Neural cell (in vitro differentiated cells): ENCODE measurements at regions not wholly inside any gene's neighbourhood (a gene's known extent, or its start where the extent isn't known, plus 50 kb on each side); places are given as distances from the start of the nearest gene placed in this dataset.

Experiments
- H2AFZ ChIP-seq: fragments of 200-600, 300-800 bp; sonication (generic), shearing (Covaris generic); 2 replicates; pipeline ENCODE4 v1.6.0; 2014; ENCODE audit warnings: low read depth, mild to moderate bottlenecking, antibody characterized with exemption, low read length, moderate library complexity
- H3F3A ChIP-seq: fragments of 200-600 bp; shearing (Covaris generic); 2 replicates; pipeline ENCODE4 v1.6.1; 2016; ENCODE audit warnings: mild to moderate bottlenecking, moderate library complexity, mixed read lengths, antibody characterized with exemption, low read length; ENCODE audit not compliant: insufficient read depth, poor library complexity, severe bottlenecking
- H3K27ac ChIP-seq: fragments of 200-600, 300-800 bp; sonication (generic), shearing (Covaris generic); 2 replicates; pipeline ENCODE4 v1.5.1; 2014; ENCODE audit warnings: mild to moderate bottlenecking, low read length, moderate library complexity
- H3K27me3 ChIP-seq: fragments of 300-800, 200-600 bp; sonication (generic), shearing (Covaris generic); 2 replicates; pipeline ENCODE4 v1.6.0; 2014; ENCODE audit warnings: mild to moderate bottlenecking, low read depth, low read length, moderate library complexity; ENCODE audit not compliant: insufficient read depth
- H3K36me3 ChIP-seq: fragments of 300-800, 200-600 bp; sonication (generic), shearing (Covaris generic); 2 replicates; pipeline ENCODE4 v1.5.1; 2014; ENCODE audit warnings: mild to moderate bottlenecking, antibody characterized with exemption, low read length, moderate library complexity; ENCODE audit not compliant: insufficient read depth
- H3K4me2 ChIP-seq: fragments of 300-800, 200-600 bp; sonication (generic), shearing (Covaris generic); 2 replicates; pipeline ENCODE4 v1.6.0; 2014; ENCODE audit warnings: mild to moderate bottlenecking, low read length
- H3K4me3 ChIP-seq: fragments of 300-800, 200-600 bp; sonication (generic), shearing (Covaris generic); 2 replicates; pipeline ENCODE4 v1.5.1; 2014; ENCODE audit warnings: mild to moderate bottlenecking, low read length, moderate library complexity
- H3K79me2 ChIP-seq: fragments of 200-600 bp; shearing (Covaris generic); replicated peaks from 2 replicates; pipeline ENCODE4 v1.6.0; 2014; ENCODE audit warnings: mild to moderate bottlenecking, low read length, moderate library complexity; ENCODE audit not compliant: insufficient read depth
- H3K9ac ChIP-seq: fragments of 300-800, 200-600 bp; sonication (generic), shearing (Covaris generic); 2 replicates; pipeline ENCODE4 v1.6.1; 2016; ENCODE audit warnings: mild to moderate bottlenecking, low read length, mixed read lengths
- H3K9me2 ChIP-seq: fragments of 200-600 bp; shearing (Covaris generic); 2 replicates; pipeline ENCODE4 v1.6.1; 2016; ENCODE audit warnings: mild to moderate bottlenecking, low read length, mixed read lengths; ENCODE audit not compliant: insufficient read depth
- H3K9me3 ChIP-seq: fragments of 200-600, 300-800 bp; sonication (generic), shearing (Covaris generic); 2 replicates; pipeline ENCODE4 v1.6.1; 2016; ENCODE audit warnings: mild to moderate bottlenecking, mixed run types, low read length, moderate library complexity, mixed read lengths
- H4K20me1 ChIP-seq: fragments of 200-600 bp; shearing (Covaris generic); 2 replicates; pipeline ENCODE4 v1.6.1; 2016; ENCODE audit warnings: mild to moderate bottlenecking, mixed run types; ENCODE audit not compliant: insufficient read depth
- CTCF ChIP-seq: fragments of 450-650 bp; IDR thresholded peaks from 2 replicates; pipeline ENCODE4 v1.5.1; 2014; ENCODE audit warnings: antibody characterized with exemption, mild to moderate bottlenecking, moderate library complexity; ENCODE audit not compliant: poor library complexity, severe bottlenecking
- EP300 ChIP-seq: fragments of 450-650 bp; conservative IDR thresholded peaks from 2 replicates; pipeline ENCODE4 v1.6.1; 2014; ENCODE audit warnings: antibody characterized with exemption, mild to moderate bottlenecking, moderate library complexity; ENCODE audit not compliant: poor library complexity, severe bottlenecking
- EZH2 ChIP-seq: fragments of 200-600, 300-800 bp; shearing (Covaris generic), sonication (generic); IDR thresholded peaks from 2 replicates; pipeline ENCODE4 v1.6.1; 2014; ENCODE audit warnings: antibody characterized with exemption, low read length, borderline replicate concordance, mild to moderate bottlenecking; ENCODE audit not compliant: insufficient read depth, poor library complexity, severe bottlenecking
- MXI1 ChIP-seq: fragments of 450-650 bp; conservative IDR thresholded peaks from 2 replicates; pipeline ENCODE4 v1.6.1; 2014; ENCODE audit warnings: antibody characterized with exemption, mild to moderate bottlenecking; ENCODE audit not compliant: poor library complexity, severe bottlenecking
- POLR2AphosphoS5 ChIP-seq: IDR thresholded peaks from 2 replicates; pipeline ENCODE4 v1.6.1; 2012
- RAD21 ChIP-seq: fragments of 450-650 bp; conservative IDR thresholded peaks from 2 replicates; pipeline ENCODE4 v1.6.1; 2014; ENCODE audit warnings: antibody characterized with exemption, mild to moderate bottlenecking, moderate library complexity
- REST ChIP-seq: IDR thresholded peaks from 2 replicates; pipeline ENCODE4 v1.6.1; 2012; ENCODE audit warnings: borderline replicate concordance
- SMC3 ChIP-seq: fragments of 450-650 bp; conservative IDR thresholded peaks from 2 replicates; pipeline ENCODE4 v1.6.1; 2014; ENCODE audit warnings: antibody characterized with exemption, mild to moderate bottlenecking, moderate library complexity; ENCODE audit not compliant: poor library complexity
- TAF1 ChIP-seq: IDR thresholded peaks from 2 replicates; pipeline ENCODE4 v1.6.1; 2012; ENCODE audit warnings: low read depth

- Histone ChIP-seq H3K79me2 (no peaks in the 10 kb centered on the region), H3K9me2 (no peaks in the 10 kb centered on the region), H3F3A (no peaks in the 10 kb centered on the region), H3K4me3 (no peak overlapping the region), H2AFZ (no peak overlapping the region), H3K36me3 (no peaks in the 10 kb centered on the region), H3K27me3 (no peaks in the 10 kb centered on the region), H3K9ac (no peak overlapping the region), H3K9me3 (no peaks in the 10 kb centered on the region), H3K27ac (no peak overlapping the region), H3K4me2 (no peak overlapping the region), H4K20me1 (no peaks in the 10 kb centered on the region)
- no peak for TF ChIP-seq POLR2AphosphoS5
- no peak for TF ChIP-seq RAD21
- TF ChIP-seq MXI1: no peak
- no peak for TF ChIP-seq SMC3
- TF ChIP-seq EP300: no peak
- no peak for TF ChIP-seq REST
- TF ChIP-seq CTCF: no peak
- no peak for TF ChIP-seq TAF1
- TF ChIP-seq EZH2: no peak
Observed at GRCh38 chr2:143889216-143889615, 630.7 kb downstream of the ZEB2 start.

GRCh38 chr2:143885461-143885860 is 634.5 kb downstream of the ZEB2 start:
- Histone ChIP-seq H3F3A (no peaks in the 10 kb centered on the region), H3K36me3 (no peaks in the 10 kb centered on the region)

GRCh38 chr2:143881246-143881645 is 638.7 kb downstream of the ZEB2 start:
- Histone ChIP-seq H3F3A (no peaks in the 10 kb centered on the region), H3K4me3 (no peak overlapping the region), H3K79me2 (no peaks in the 10 kb centered on the region), H4K20me1 (no peaks in the 10 kb centered on the region), H3K4me2 (no peak overlapping the region), H3K9ac (no peak overlapping the region), H3K27me3 (no peaks in the 10 kb centered on the region), H3K27ac (no peak overlapping the region), H2AFZ (no peak overlapping the region), H3K9me3 (no peaks in the 10 kb centered on the region), H3K36me3 (no peaks in the 10 kb centered on the region), H3K9me2 (no peaks in the 10 kb centered on the region)
- no peak for TF ChIP-seq REST
- no peak for TF ChIP-seq SMC3
- TF ChIP-seq CTCF: no peak
- TF ChIP-seq EP300: no peak
- no peak for TF ChIP-seq EZH2
- TF ChIP-seq POLR2AphosphoS5: no peak
- no peak for TF ChIP-seq TAF1
- no peak for TF ChIP-seq RAD21
- TF ChIP-seq MXI1: no peak

More at GRCh38 chr2:143885461-143885860, 634.5 kb downstream of the ZEB2 start:
- no peaks in the 10 kb centered on the region for H3K9me3 ChIP-seq
- H2AFZ ChIP-seq: no peak overlapping the region
- H3K9me2 ChIP-seq: no peaks in the 10 kb centered on the region
- no peaks in the 10 kb centered on the region for H3K27me3 ChIP-seq
- H3K4me3 ChIP-seq: no peak overlapping the region
- no peaks in the 10 kb centered on the region for H4K20me1 ChIP-seq
- H3K79me2 ChIP-seq: no peaks in the 10 kb centered on the region
- no peak overlapping the region for H3K4me2 ChIP-seq
- TF ChIP-seq TAF1: no peak
- H3K9ac ChIP-seq: no peak overlapping the region
- no peak overlapping the region for H3K27ac ChIP-seq
